Kidney (tissue), 13 donors: ENCODE measurements at regions not wholly inside any gene's neighbourhood (a gene's known extent, or its start where the extent isn't known, plus 50 kb on each side); places are given as distances from the start of the nearest gene placed in this dataset.
A peak's percentile ranks its signal among the peaks of the same experiment; 100 is the strongest.

Experiments used
- DNase-seq, 5 donors: peaks; one replicate each; pipeline ENCODE4 v3.0.0-alpha.2; 2013 to 2020
- FAIRE-seq: peaks from 2 replicates; lab custom pipeline; 2012; peaks lifted over from hg19 to GRCh38; lab: Jason Lieb, UNC
- H3K27ac ChIP-seq, 2 donors: one replicate each; pipeline ENCODE4 v1.7.0; 2013; ENCODE audit warnings: low read depth in 2 of 2, low read length in 2 of 2, inconsistent platforms in 1 of 2
- H3K27me3 ChIP-seq: one replicate; pipeline ENCODE4 v1.7.1; 2013; ENCODE audit warnings: low read length, inconsistent platforms; ENCODE audit not compliant: control insufficient read depth, insufficient read depth
- H3K36me3 ChIP-seq, 3 donors: one replicate each; pipeline versions ENCODE4 v1.7.0 to v1.7.1; 2013; ENCODE audit warnings: low read length in 3 of 3, control low read depth in 1 of 3, inconsistent platforms in 1 of 3; ENCODE audit not compliant: insufficient read depth in 3 of 3, control insufficient read depth in 2 of 3
- H3K4me1 ChIP-seq, 3 donors: one replicate each; pipeline versions ENCODE4 v1.7.0 to v1.7.1; 2013; ENCODE audit warnings: low read length in 3 of 3, inconsistent platforms in 1 of 3, low read depth in 1 of 3; ENCODE audit not compliant: control insufficient read depth in 2 of 3, insufficient read depth in 2 of 3
- H3K4me3 ChIP-seq, 3 donors: one replicate each; pipeline versions ENCODE4 v1.7.0 to v1.8.1; 2013; ENCODE audit warnings: low read length in 3 of 3, control low read depth in 1 of 3, inconsistent platforms in 1 of 3
- H3K9ac ChIP-seq, 3 donors: one replicate each; pipeline versions ENCODE4 v1.7.0 to v1.7.1; 2013; ENCODE audit warnings: low read length in 3 of 3, control low read depth in 1 of 3, inconsistent platforms in 1 of 3
- H3K9me3 ChIP-seq, 3 donors: one replicate each; pipeline versions ENCODE4 v1.7.0 to v1.7.1; 2013; ENCODE audit warnings: low read length in 3 of 3, control low read depth in 1 of 3, inconsistent platforms in 1 of 3; ENCODE audit not compliant: control insufficient read depth in 2 of 3, insufficient read depth in 1 of 3
- intact Hi-C: fragments of 100-400 bp; cut with DNase I; formaldehyde crosslinking; loops from one replicate; pipeline ENCODE4 v1.11.1; 2022
- TF ChIP-seq, protein P1 (sequence below): IDR thresholded peaks from 3 replicates; pipeline ENCODE4 v1.5.1; 2012; ENCODE audit warnings: mild to moderate bottlenecking, moderate library complexity, borderline replicate concordance; ENCODE audit not compliant: insufficient read depth; ENCODE audit errors: extremely low read depth
- donor health status: control.
- donor health status: control.
- donor health status: control.
- donor health status: control.
- donor health status: control.
- donor health status: DM: yes; HTN: yes; CAD: no.
- donor health status: Normal renal cell carcinoma (clear cell type).

DNA sequence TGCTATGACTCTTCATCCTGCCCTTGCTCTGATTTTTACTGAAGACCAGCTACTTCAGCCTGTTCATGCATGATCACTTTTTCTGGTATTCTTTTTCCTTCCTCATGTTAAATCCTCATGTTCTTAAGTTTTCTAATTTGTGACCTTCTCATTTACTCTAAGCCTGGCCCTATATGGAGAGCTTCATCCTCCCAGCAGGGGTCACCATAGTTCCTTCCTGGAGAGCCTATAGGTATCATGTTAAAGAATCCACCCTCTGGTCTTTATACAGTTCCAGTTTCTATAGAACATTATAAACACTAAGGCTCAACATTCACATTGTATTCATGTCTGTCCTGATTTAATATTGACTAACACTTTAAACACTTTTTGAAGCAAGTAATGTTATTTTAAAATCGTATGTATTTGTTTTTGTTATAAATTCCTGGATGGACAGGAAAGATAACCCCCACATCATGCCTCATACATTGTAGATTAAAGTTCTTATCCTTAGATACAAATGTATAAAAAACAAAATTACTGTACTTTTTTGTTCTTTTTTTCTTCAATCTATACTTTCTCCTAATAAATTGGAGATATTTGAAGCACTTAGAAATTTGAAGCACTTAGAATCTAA lies 53.8 kb upstream of the OTUD4 start:
- no peaks in the 10 kb centered on the region for H3K27me3 ChIP-seq
- no peaks in the 10 kb centered on the region for H3K9me3 ChIP-seq
- no peaks in the 10 kb centered on the region for H3K4me1 ChIP-seq
- intact Hi-C loops = no loop called here
- FAIRE-seq (peak; percentile 57), DNase-seq (peak in 4 of 5 donors; percentile 41 to 90 (median 70))
- H3K4me3 ChIP-seq = no peak overlapping the region
- no peak overlapping the region for H3K9ac ChIP-seq
- no peak overlapping the region for H3K27ac ChIP-seq
- H3K36me3 ChIP-seq = no peaks in the 10 kb centered on the region
- TF ChIP-seq, protein P1, sequence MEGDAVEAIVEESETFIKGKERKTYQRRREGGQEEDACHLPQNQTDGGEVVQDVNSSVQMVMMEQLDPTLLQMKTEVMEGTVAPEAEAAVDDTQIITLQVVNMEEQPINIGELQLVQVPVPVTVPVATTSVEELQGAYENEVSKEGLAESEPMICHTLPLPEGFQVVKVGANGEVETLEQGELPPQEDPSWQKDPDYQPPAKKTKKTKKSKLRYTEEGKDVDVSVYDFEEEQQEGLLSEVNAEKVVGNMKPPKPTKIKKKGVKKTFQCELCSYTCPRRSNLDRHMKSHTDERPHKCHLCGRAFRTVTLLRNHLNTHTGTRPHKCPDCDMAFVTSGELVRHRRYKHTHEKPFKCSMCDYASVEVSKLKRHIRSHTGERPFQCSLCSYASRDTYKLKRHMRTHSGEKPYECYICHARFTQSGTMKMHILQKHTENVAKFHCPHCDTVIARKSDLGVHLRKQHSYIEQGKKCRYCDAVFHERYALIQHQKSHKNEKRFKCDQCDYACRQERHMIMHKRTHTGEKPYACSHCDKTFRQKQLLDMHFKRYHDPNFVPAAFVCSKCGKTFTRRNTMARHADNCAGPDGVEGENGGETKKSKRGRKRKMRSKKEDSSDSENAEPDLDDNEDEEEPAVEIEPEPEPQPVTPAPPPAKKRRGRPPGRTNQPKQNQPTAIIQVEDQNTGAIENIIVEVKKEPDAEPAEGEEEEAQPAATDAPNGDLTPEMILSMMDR = peak; percentile 47

DNA sequence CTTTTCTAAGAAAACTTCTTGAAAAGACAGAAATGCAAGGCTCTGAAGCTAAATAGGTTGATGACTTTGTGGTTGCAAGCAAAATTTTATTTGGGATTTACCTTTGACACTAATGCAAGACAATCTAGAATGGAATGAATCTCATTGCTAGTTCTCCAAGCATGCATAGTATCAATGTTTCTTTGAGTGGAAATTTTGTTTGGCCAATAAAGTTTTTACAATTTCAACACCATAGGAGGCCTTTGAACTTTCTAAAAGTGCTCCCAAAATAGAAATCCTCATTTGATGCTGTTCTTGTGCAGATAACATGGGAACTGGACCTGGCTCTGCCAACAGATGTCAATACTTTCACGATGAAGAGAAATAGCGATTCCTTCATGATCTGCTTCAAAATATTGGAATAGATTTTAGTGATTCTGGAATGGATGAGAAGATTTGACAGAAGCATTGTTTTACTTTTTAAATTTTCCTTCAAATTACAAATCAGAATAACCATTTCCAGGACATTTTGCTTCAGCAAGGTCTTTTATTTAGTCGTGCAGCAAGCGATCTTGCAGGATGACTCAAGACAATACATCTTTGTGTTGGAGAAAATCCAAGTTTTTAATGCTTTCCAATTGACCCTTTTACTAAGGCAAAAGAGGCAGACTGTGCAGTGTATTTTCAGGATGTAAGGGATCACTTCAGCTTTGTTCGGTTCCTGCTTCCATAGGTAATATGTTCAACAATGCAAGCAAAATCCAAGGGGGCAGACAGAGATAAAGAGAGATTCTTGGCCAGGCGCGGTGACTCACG lies 51.7 kb upstream of the OTUD4 start:
- H3K4me1 ChIP-seq = no peaks in the 10 kb centered on the region
- no peak overlapping the region for H3K27ac ChIP-seq
- no peak for DNase-seq
- peaks cover 0 to 3% (median 2%) of the 10 kb centered on the region in 3 donors for H3K9me3 ChIP-seq
- no peak overlapping the region for H3K4me3 ChIP-seq
- H3K9ac ChIP-seq = no peak overlapping the region
- H3K27me3 ChIP-seq = no peaks in the 10 kb centered on the region
- no peak for FAIRE-seq
- TF ChIP-seq, protein P1 = no peak
- H3K36me3 ChIP-seq = no peaks in the 10 kb centered on the region
- intact Hi-C loops = no loop called here

DNA sequence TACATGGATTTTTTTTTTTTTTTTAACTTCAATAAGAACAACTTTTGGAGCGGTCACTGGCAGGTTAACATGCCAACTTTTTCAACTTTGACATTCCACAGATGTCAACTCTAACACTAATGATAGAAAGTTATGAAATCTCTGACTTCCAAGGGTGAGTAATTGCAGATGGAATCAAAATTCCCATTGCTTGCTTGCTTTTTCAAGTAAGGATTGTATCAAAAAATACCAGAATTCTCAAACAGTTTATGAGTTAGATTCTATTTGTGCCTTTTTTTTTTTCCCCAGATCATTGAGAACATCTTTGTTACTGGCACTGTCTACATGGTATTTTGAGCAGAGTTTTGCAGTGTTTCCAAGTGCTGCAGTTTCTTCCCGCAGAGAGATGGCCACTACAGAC lies 50.3 kb upstream of the OTUD4 start:
- intact Hi-C loops = no loop called here

More for the DNA sequence above, 50.3 kb upstream of the OTUD4 start:
- H3K27me3 ChIP-seq = no peaks in the 10 kb centered on the region
- no peak for DNase-seq
- no peak overlapping the region for H3K4me3 ChIP-seq
- no peaks in the 10 kb centered on the region for H3K4me1 ChIP-seq
- H3K9ac ChIP-seq = no peak overlapping the region
- TF ChIP-seq, protein P1 = no peak
- FAIRE-seq = no peak
- H3K27ac ChIP-seq = no peak overlapping the region
- no peaks in the 10 kb centered on the region for H3K36me3 ChIP-seq
- H3K9me3 ChIP-seq = peaks cover 0 to 3% (median 2%) of the 10 kb centered on the region in 3 donors
